Superior temporal gyrus (tissue), 1 donor: ENCODE measurements at regions not wholly inside any gene's neighbourhood (a gene's known extent, or its start where the extent isn't known, plus 50 kb on each side); places are given as distances from the start of the nearest gene placed in this dataset.
A peak's percentile ranks its signal among the peaks of the same experiment; 100 is the strongest.

Experiments used
- DNase-seq: peaks from one replicate; pipeline ENCODE4 v3.0.0-alpha.2; 2016; ENCODE audit errors: extremely low spot score

DNA sequence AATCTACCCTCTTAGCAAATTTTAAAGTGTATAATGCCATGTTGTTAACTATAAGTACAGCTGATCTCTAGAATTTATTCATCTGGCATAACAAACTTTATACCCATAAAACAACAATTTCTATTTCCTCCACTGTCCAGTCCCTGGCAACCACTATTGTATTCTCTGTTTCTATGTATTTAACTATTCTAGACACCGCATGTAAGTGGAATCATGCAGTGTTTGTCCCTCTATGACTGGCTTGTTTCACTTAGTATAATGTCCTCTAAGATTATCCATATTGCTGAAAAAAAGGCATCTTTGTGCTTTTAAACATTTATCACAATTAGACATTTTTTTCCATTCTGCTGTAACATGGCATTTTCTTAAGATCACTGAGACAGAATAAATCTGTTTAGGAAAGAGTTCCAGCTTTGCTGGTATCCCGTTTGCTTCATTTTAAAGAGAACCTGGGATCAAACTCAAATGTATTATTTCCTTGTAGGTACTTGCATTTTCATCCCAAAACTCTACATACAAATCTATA, 1191.0 kb downstream of the SLITRK5 start:
- no peak for DNase-seq

DNA sequence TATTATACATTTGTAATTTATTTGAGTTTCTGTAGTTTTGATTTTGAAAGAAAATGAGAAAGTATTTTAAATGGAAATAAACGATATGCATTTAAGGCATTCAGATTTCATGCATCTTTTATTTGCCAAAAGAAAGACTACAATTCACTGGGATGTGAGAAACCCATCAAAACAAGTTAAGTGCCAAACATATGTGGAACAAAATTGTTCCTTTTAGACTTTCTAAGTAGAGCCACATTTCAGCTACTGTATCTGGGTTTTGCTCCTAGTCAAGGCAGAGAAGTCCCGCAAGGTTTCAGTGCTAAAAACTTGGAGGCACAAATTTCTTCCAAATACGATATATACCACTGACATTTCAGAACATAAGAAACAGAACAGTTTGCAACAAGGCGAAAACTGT, 1191.9 kb downstream of the SLITRK5 start:
- DNase-seq = no peak

DNA sequence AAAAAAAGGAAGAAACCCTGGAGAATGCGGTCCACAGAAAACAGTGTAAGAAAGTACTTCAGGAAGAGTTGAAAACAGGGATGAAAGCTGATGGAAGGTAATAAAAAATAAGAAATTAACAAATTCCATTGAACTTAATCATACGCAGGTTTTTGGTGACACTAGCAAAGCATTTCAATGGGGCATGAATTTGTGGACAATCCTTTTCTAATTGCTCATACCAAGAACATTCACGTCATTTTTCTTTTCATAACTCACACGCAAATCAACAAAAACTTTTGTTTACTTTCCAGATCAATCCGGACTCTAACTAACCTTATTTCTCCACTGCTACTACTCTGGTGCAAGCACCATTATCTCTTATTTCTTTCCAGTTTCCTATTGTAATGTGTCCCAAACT, 1195.0 kb downstream of the SLITRK5 start:
- DNase-seq = no peak

DNA sequence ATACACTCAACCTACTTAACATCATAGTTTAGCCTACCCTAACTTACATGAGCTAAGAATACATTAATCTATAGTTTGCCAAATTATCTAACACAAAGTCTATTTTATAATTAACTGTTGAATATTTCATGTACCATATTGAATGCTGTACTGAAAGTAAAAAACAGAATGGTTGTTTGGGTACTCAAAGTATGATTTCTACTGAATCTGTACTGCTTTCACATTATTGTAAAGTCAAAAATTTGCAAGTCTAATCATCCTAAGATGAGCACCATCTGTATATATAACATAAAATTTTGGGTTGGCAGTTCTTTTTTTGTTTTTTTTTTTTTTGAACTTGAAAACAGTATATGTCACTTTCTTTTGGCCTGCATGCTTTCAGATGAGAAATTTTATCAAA, 1212.6 kb downstream of the SLITRK5 start:
- no peak for DNase-seq

DNA sequence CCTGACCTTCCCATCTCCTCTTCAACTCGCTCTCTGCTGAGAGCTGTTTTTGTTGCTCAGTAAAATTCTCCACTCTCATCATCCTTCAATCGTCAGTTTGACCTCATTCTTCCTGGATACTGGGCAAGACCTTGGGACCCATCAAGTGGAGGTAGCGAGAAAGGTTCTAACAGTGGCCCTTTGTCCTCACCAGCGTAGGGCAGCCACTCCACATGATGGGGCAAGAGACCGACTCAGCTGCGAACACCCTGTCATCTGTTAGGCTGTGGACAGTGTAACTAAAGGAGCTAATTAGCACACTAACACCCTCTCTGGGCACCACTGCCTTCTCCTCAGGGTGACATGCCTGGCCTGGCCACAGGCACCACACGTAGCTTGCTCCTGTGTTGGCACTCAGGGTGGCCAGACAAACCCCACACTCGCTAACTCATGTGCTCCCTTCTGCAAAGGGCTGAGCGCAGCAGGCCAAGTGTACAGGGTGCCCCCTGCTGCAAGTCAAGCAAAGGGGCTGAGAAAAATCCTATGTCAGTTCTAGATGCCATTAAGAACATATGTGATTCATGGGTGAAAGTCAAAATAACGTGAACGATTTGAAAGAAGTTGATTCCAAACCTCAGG, 1216.0 kb downstream of the SLITRK5 start:
- DNase-seq = no peak

DNA sequence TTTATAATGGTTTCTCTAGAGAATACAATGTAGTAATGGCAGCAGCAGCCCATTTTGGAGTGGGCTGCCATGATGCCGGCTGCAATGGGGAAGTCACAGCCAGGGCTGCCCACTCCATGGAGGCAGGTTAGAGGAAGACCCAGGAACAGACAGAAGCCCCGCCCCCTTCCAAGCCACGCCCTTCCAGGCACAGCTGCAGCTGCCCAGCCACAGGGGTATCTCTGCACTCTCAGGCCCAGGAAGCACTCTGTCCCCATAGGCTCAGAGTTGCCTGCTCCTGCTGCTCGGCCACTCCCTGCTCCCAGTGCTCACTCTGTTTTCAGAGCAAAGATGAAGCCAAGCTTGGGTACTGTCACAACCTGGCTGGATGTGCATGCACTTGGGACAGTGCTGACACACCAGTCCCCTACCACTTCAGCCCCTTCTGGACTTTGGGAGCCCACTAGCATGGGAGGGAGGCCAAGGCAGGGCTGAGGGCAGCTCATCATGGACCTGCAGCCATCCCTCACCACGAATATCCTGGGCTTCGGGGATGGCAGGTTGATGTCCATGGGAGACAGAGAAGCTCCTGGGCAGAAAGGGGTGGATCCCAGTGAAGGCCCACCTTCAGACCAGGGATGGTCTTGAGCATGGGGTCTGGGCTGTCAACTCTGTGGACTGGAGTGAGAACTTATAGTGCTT, 1224.2 kb downstream of the SLITRK5 start:
- no peak for DNase-seq

DNA sequence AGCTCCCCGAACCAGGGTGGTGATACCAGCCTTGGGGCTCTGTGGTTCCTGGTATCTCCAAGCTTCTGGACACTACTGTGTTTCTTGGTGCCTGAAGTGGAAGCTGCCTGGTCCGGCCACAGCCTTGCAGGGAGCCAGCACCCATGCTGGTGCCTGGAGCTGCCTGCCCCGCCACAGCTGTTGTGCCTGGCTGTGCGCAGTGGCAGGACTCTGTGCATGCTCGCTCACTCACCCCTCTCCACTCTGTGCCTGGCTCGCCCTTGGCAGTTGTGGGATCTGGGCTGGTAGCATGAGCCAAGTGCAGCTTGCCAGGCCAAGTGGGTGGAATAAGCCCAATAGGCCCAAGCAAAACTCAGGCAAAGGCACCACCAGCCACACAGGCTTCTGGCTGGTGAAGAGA, 1225.3 kb downstream of the SLITRK5 start:
- no peak for DNase-seq

DNA sequence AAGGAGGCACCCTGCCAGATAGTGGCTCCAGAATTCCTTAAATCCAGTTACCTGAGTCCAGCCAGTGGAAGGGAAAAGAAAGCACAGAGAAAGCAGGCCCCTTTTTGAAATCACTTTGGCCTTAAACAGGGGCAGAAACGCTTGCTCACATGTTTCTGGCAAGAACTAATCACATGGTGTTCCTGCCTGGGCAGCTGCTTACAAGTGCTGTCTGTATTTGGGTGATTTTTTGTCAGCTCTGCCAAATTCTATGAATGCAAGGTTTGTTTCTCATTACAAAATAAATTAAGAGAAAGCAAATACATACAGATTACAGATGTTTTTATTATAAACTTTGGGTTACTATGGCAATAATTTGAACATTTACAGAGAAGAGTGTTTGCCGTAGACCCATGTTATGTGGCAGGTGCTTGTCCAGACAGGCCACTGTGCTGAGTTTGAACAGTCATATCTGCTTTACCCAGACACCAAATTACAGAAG, 1237.8 kb downstream of the SLITRK5 start:
- peak; percentile 33 for DNase-seq

DNA sequence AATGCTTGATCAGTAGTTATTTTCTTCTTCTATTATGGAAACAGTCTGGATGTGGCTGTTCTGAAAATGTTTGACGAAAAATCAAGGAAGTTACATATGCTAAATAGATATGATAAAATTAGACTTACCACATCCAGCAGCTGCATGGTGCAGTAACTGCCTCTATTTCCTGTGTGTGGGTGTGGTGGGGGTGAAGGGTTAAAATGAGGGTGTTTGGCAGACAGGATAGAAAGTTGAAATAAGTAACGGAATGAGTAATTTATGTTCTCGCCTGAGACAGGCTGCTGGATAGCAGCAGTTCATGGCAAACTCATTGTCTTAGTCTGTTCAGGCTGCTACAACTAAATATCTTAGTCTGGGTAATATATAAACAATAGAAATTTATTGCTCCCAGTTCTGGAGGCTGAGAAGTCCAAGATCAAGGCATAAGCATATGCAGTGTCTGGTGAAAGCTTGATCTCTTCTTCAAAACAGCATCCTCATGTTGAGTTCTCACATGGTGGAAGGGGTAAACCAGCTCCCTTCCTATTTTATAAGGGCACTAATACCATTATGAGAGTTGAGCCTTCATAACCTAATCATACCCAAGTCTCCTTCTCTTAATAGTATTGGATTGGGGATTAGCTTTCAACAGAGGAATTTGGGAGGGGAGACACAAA, 1248.9 kb downstream of the SLITRK5 start:
- no peak for DNase-seq

DNA sequence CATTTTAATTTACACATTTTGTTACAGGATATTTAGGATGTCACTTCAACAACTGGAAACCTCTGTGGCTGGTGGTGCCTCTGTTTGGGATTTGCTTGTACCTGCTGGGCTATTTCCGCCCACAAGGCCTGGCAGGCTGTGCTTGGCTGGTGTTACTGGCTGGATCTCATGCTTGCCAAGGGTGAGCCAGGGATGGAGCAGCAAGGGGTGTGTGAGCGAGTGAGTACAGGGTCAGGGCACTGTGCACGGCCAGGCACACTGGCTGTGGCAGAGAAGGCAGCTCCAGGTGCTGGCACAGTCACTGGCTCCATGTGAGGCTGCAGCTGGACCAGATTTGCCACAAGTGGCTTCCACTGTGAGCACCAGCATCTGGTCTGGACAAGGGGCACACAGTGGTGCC, 1254.8 kb downstream of the SLITRK5 start:
- DNase-seq = no peak

DNA sequence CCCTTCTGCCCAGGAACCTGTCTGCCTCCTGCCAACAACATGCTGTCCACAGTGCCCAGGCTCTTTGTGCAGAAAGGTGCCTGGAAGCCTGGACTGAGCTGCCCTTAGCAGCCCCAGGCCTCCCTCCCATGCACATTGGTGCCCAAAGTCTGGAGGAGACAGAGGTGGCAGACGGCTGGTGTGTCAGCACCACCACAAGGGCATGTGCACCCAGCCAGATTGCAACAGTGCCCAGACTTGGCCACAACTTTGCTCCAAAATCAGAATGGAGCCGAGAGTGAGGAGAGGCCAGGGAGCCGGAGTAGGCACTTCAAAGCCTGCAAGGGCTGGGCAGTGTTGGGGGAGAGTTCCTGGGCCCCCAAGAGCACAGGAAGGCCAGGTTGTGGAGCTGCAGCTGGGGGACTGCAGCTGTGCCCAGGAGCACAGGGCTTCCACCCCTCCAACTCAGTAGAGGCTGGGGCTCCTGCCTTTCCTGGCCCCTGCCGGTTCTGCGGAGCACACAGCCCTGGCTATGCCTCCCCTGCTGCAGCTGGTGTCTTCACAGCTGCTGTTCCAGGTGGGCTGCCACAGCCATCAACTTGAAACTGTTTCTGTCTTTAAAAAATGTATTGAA, 1255.8 kb downstream of the SLITRK5 start:
- DNase-seq = no peak

DNA sequence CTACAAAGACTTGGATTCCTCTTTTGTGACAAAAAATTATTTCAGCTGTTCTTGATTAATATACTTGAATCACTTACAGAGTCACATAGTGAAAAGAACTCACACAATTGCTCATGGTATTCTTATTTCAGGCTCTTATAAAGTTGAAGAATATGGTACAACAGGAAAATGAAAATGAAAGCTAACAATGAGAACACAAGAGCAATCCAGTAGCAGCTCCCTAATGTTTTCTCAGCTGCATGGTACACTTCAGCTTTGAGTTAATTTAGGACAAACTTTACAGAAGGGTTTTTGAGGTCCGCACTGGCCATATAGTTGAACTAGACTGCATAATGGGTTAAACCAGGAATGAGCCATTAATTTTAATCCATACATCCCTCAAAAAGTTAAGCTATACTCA, 1261.8 kb downstream of the SLITRK5 start:
- DNase-seq = no peak

DNA sequence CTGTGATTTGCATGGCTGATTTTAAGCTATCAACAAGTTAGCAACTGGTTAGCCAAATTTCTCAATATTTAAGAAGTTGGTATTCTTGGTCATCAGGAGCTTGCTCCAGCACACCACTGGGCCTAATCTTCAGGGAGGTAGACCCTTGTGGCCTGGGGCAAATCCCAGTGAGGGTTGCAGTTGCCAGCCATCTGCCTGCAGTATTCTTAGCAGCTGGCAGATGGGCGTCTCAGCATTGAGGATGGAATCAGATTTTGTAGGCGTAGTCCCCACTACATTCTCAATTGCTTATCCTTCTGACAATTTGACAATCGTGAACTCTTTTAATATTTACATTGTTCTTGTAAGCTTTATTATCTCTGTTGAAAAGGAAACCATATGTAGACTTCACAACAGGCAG, 1266.2 kb downstream of the SLITRK5 start:
- no peak for DNase-seq

DNA sequence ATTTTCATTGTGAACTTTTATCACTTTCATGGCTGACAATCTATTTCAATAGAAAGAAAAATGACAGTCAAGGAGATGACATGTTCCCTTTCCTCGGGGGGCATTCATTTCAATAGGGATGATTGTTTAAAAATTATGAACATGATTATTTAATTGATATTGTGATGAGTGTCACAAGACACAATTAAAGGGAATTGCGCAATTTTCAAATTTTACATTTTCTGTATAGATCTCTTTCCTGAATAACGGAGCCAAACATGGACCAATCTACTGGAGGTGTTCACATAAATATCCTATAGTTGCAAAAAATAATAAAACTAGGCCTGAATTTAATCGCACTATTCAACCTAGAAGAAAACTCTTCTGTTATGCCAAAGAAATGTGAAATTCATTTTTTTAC, 1274.6 kb downstream of the SLITRK5 start:
- no peak for DNase-seq

DNA sequence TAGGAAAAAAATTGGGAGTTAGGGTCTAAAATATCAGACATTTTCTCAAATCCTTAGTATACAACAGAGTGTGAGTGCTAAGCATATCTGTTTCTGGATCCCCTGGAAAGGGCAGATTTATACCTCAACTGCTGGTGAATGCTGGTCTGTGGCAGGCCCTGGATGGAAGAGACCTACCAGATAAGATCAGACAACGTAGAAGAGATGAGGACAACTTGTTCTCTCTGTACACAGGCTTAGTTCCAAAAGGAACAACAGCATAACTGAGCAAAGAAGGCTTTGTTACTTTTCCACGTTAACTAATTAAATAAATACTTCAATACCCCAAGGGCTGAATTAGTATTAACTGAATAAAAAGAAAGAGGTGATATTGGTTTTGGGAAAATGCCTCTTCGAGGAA, 1277.3 kb downstream of the SLITRK5 start:
- DNase-seq = no peak

DNA sequence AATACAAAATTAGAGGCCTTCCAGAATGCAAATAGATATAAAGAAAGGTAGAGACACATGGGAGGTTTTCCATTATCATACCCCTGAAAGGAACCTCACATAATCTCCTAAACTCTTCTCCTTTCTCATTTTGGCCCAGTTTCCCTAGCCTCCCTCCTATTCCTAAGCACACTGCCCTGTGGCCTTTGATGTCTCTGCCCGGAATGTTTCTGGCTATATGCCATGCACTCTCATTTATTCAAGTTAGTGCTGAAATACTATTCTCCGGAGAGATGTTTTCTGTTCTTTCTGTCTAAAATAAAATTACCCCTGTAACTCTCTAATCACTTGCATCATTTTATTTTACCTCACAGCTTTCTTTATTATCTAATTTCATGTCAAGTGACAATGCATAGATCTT, 1287.7 kb downstream of the SLITRK5 start:
- DNase-seq = no peak

DNA sequence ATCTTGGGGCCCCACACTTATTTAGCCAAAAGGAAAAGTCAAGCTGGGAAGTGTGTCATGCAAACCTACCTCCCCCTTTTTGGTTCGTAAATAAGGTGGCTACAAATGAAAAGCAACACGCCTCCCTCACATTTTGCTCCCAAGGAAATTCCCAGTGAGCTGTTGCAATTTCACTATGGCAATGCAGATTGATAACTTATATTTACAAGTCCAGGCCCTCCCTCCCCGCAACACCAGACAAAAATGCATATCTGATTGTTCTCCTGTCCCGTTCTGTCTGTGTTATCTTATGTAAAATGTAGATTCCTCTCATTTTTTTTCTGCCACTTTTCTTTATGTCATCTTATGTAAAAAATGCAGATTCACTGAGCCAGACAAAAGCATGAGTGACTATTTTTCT, 1305.3 kb downstream of the SLITRK5 start:
- DNase-seq = no peak

DNA sequence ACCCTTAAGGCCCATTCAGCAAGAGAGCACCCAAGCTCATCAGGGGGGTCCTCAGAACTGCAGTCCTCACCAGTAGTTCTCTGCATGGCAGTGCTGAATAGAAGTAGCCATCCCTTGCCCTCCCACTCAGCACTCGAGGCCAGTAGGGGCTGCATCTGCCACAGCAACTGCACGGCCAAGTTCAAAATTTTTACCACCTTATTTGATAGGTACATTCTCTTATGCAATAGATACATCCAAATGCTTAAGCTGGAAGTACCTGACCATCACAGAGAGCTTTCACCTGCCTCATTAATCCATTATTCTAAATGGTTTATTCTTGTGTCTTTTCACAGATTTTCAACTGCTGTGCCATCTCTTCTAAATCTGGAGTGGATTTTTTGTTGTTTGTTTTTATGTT, 1307.4 kb downstream of the SLITRK5 start:
- no peak for DNase-seq

DNA sequence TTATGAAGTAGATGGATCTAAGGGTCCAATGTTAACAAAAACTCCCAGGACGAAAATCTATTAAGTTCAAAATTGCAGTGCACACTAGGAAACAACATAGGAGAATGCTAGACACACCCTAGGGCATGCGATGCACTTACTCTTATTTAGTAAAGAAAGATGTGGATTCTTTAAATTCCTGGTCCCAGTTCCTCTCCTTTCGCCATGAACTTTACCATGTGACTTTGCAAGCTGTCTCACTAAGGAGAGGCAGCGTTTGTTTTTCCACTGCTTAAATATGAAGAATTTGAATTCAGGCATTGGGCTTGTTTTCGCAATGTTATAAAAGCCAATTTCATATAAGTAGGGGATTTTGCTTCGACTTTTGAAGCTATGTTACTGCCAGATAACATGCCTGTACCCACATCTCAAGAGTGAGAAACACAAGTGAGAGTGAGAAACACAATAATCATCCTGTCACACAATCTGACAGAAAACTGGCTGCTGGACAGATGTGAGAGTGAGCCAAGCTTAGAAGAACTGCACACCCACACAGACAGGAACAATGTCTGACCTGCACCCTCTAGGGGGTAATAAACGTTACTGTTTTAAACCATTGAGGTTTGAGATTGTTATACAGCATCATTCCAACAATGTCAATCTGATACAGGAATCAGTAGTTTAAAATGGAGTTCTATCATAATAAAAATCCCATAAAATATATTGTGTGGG, 1308.4 kb downstream of the SLITRK5 start:
- DNase-seq = peak; percentile 23

DNA sequence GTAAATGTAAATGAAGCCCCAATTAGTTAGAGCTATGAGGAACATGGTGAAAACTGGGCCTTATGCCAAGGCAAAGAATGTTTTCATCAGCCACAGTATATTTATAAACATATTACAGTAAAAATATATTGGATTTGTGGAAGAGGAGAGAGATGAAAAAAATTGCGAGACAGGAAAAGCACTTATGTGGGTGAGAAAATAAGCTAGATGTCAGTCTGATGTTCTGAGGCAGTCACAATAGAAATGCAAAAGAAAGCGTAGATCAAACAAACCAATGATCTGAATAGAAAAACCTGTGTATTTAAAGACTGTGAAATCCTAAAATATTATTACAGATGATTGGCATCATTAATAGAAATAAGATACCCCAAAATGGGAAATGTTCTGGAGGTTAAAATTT, 1332.5 kb downstream of the SLITRK5 start:
- no peak for DNase-seq

DNA sequence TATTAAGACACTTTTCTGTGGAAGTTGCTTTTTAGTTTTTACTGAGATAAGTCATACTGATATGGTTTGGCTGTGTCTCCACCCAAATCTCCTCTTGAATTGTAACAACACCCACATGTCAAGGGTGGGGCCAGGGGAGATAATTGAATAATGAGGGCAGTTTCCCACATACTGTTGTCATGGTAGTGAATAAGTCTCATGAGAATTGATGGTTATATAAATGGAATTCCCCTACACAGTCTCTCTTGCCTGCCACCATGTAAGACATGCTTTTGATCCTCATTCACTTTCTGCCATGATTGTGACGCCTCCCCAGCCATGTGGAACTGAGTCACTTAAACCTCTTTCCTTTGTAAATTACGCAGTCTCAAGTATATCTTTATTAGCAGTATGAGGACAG, 1340.4 kb downstream of the SLITRK5 start:
- DNase-seq = no peak
